Activated CD8-positive, alpha-beta memory T cell treated with anti-CD3 and anti-CD28 coated beads, Interleukin-2, amount 50 U/mL, for 1 hour (primary cell): ENCODE measurements at regions not wholly inside any gene's neighbourhood (a gene's known extent, or its start where the extent isn't known, plus 50 kb on each side); places are given as distances from the start of the nearest gene placed in this dataset.
"Not testable (repeated sequence)": the region's sequence is repeated elsewhere in the genome, so short reads cannot be mapped to it uniquely, and the experiment has no call there.

Experiments used
- DNase-seq: peaks from one replicate; pipeline ENCODE4 v3.0.0-alpha.2; 2020; ENCODE audit errors: extremely low read depth

DNA sequence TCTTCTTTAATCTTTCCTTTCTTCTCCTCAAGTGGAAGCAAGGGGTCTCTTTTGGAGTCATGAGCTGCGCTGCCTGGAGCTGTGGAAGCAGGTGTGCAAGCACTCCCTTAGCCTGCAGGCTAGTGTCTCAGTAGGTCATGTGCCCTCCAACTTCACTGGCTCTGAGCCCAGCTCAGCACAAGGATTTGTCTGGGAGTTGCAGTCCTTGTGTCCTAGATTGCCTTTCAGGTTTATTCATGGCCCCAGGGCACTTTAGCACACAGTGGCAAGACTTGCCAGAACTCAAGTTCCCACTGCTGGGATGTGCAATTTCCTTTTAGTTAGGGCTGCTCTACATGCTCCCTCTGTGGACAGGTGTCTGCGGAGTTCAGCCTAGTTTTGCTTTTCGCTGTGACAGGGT is 211.7 kb downstream of the LIG4 start:
- no peak for DNase-seq

DNA sequence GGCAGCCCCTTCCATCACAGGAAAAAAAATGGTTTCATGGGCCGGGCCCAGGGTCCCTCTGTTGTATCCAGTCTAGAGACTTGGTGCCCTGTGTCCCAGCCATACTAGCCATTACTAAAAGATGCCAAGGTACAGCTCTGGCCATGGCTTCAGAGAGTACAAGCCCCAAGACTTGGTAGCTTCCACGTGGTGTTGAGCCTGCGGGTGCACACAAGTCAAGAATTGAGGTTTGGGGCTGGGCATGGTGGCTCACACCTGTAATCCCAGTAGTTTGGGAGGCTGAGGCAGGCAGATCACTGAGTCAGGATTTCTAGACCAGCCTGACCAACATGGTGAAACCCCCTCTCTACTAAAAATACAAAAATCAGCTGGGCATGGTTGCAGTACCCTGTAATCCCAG is 214.3 kb downstream of the LIG4 start:
- no peak for DNase-seq

DNA sequence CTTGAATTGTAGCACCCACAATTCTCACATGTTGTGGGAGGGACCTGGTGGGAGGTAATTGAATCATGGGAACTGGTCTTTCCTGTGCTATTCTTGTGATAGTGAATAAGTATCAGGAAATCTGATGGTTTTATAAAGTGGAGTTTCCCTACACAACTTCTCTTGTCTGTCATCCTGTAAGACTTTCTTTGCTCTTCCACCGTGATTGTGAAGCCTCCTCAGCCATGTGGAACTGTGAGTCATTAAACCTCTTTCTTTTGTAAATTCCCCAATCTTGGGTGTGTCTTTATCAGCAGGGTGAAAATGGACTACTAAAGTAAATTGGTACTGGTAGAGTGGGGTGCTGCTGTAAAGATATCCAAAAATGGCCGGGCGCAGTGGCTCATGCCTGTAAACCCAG is 215.6 kb downstream of the LIG4 start:
- no peak for DNase-seq

DNA sequence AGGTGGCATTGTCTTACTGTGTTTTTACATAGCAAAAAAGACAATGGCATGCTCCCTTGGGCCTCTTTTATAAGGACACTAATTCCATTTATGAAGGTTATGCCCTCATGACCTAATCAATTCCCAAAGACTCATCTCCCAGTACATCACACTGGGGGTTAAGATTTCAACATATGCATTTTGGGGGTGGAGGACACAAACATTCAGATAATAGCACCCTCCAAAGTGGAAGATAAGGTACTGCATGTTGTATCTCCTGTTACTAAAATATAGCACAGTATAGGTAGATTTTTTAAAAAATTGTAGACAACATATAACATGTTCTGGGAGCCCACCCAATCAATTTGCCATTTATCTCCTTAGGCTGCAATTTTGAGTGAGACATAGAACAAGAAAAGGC is 221.2 kb downstream of the LIG4 start:
- no peak for DNase-seq

DNA sequence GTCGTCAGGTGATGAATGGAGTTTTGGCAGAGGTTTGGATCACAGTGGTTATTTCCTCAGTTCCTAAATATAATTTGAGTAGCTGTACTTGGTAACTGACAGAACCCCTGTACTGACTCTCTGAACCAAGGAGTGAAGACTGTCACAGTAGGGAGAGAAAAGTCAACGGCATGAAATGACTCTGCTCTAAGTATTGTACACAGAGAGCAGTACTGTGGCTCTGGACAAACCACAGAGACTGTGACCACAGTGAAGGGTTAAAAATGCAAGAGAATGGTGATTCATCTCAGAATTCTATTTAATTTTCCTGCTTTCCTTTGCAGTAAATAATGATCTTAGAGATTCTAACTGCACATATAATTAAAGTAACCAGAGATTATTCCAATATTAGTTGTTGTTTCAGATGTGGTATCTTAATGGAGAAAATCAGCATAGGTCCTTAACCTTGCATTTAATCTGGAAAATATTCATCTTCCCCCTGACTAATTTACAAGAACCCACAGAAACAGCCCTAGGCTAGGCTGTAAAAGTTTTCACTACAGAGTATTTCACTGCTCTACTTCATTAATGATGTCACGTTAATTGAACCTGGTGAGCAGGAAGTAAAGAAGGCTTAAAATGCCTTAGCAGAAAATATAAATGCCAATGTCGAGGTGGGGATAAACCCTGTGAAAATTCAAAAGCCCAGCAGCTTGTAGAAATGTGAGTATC is 221.9 kb downstream of the LIG4 start:
- DNase-seq, result no peak

DNA sequence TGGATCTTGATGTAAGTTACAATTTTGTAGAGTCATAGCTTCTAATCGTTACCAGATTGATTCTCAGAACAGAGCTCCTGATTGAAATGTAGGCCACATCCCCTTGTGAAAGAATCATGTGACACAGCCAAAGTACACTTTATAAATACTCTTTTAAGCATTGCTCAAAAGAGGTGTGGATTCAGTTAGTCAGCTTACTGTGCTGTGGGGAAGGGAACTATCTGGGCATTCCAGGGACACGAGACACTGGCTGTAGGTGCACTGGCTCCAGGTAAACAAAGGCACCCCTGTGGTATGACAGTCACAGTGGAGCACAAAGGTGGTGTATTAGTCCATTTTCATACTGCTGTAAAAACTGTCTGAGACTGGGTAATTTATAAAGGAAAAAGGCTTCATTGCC is 222.8 kb downstream of the LIG4 start:
- DNase-seq, result no peak

DNA sequence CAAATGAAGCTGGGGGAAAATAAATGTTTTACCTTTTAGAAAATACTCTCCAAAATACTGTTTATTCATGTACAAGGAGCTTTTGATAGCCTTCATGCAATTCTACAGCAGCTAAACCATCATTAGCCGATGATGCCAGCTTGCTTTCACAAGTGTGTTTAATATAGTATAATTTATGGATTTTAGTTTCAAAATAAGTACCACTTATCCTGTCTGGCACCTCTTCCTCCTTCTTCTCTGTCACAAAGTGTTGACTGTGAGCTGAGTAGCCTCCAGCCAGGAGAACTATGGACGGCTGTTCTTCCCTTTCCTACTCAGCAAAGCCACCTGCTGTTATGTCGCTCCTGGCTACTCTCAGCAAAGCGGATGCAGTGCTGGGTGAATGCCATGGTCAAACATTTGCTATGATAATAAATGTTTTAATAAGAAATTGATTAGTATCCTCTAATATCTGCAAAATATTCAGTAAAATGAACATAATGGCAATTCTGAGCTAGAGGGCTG is 238.2 kb downstream of the LIG4 start:
- no peak for DNase-seq

DNA sequence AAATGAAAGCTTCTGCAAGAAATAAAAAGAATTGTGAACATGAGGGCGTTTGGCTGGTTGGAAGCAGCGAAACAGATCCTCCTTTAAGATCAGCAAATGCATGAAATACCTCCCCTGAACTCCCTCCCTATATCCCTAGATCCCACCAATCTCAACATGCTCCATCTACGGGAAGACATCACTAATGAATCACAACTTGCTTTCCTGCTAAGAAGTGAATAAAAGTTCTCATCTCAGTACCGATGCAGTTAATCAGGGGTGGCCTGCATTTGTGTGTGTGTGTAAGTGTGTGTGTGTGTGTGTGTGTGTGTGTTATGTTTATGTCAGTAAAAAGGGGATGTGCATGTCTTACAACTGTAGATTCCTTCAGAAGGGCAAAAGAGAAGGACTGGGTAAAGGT is 238.7 kb downstream of the LIG4 start:
- DNase-seq, result no peak

DNA sequence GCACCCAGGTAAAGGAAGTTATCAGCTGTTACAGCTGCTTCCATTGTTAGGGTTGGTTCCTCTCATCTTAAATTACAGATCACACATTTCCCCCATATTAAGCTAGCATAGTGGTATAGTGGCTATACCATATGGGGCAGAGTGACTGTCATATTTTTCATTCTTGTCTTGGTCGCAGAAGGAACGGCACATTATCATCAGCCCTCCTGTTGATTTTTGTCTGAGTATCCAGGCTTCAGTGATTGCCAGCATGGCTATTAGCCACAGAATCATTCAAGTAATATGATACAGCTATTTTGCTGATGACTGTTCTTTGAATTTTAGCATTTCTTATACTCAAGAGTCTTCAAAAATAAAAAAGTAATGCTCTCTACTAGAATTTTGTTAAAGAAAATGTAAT is 240.9 kb downstream of the LIG4 start:
- DNase-seq, result no peak

DNA sequence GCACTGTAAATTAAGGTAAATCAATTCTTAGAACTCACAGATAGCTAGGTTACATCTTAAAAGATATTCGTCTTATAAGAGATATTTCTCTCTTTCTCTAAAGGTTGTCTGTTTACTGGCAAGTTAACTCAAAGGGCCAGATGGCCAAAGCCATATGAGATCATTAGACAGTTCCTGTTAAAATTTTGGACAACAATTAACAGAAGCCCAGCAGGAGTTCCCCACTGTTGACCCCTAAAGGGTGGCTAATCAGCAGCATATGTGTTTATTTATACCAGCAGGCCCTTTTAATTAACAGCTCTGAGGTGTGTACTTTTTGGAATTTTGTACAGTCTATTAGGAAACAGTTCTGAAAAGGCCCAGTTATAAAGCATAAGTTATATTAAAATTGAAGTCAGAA is 245.8 kb downstream of the LIG4 start:
- DNase-seq, result no peak

DNA sequence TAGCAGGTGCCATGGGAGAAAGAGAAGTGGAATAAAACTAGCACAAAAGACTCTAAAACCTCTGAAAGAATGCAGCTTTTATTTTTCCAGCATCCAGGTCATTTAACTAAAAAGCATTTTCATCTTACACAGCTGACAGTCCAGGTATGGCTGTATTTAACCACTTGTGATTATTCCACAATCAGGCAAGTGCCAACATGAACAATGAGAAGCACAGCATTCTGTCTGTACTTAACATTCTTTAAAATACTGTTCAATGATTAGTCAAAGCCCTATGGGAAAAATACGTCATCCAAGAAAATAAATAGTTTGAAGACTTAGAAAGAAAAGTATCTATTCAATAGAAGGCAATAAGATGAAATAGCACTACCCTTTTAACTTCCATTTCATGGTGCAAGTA is 246.9 kb downstream of the LIG4 start:
- DNase-seq, result no peak

DNA sequence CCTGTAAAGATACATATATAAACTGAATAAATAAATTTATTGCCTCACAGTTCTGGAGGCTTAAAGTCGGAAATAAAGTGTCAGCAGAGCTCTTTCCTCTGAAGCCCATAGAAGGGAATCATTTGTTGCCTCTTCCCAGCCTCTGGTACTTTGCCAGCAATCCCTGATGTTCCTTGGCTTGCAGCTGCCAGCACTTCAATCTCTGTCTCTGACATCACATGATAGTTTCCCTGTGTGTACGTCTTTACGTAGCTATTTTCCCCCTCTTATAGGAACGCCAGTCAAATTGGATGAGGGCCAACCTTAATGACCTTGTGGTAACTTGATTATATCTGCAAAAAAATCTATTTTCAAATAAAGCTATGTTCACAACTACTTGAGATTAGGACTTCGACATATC is 250.9 kb downstream of the LIG4 start:
- no peak for DNase-seq

DNA sequence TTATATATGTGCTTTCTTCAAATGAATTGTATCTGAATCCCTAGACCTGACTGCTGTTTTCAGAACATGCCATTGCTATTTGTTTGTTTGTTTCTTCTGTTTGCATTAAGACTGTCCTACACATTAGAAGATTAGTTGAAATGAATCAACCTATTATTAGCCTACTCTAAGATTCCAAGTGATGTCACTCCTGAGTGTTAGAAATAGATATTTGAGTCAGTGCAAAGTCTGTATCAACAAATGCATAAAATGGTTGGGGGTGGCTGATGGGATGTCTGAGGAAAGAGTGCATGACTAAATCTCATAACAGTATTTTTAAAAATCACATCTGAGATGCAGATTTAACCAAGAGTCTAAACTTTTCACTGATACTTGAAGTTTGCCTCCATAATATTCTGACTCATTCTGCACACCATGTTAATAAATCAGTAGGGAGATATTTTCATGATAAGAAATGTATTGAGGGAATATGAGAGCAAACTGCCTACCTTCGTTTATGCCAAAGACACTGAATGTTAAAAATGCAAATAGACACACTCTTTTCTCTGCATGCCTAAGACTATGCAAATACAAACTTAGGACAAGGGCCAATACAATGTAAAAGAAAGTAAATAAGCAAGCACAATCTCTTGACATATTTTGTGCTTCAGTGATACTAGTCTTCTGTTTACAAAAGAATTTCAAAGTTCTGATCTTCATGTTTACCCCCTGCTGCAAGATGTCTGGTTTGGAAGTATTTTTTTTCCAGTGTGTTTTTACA is 253.3 kb downstream of the LIG4 start:
- no peak for DNase-seq

DNA sequence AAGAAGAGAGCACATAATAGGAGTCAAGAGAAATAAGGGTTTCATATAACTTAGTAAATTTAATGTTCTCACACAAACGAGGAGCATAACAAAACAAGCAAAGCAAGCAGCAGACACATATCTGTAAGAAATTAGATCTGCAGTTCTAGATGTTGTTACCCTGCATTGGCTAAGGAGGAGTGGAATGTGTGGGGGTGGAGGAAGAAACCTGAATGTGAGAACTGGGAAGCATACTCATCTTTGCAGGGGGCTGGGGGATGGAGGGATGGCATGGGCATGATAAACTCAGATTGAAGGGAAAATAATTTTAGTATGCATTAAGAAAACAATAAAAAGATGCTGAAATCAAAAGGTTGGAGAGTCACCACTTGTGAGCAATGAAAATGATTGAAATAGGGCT is 255.0 kb downstream of the LIG4 start:
- DNase-seq, result no peak

DNA sequence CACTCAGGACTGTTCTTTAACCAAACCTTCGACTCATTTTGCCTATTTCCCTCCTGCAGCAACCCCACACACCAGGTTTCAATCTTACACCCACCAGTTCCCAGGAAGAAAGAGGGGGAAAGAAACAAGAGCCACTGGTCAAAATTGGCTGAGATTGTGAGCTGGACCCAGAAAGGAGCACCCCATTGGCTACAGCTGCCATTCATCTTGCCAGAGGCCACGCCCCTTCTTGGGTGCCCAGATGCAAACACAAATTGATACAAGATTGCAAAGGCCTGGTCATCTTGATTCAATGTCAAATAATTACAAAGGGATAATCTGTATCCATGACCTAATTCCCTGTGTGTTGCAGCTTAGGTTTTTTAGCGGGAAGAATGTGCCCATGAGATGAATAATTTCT is 258.4 kb downstream of the LIG4 start:
- DNase-seq, result no peak

DNA sequence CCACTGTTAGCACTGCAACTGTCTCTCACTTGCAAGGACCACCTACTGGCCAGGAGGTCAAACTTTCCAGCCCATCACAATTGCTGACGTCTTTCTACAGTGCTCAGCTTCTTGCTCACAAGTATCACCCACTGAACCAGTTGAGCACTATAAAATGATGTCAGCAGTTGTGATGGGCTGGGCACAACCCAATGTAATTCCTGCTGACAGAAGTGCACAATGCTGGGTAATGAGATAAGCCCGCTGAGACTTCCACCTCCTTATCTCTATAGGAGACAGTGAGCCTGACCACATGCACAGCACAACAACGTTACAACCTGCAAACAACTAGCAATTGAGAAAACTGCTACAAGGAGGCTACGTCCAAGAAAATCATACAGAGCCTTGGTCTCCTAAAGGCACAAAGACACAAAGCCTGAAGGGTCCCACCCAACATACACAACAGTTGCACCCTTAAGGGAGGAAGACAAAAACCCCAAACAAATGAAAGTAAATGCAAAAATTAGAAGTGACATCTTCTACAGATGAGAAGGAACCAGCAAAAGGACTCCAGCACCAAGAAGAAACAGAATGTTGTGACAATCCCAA is 273.2 kb downstream of the LIG4 start:
- DNase-seq, result no peak

DNA sequence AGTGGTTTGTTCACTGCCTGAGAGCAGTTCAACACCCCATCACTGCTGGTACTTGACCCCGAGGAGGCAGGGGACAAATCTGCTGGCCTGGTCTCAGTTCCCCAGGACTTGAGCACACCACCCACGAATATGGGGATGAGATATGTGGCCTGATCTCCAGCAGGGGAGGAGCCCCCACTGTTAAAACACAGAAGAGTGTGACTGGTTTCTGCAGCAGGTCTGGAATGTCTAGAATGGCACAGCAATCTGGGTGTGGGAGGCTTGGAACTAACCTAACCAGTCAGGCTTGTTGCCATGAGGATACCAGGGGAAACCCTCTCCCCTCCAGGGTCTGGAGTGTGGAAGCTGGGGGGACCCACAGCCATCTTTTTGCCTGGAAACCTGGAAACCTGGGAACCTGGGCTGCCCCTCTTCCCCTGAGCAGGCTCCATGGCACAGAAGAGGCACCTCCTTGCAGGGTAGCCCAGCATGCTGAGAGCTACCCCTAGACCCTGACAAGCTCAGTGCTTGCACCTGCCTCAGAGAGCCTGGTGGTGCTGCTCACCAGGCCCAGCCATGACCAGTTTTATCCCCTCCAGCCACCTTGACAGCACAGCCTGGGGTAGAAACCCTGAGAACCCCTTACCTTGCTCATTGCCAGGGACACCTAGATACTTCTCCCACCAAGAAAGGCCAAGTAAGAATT is 273.8 kb downstream of the LIG4 start:
- no peak for DNase-seq

DNA sequence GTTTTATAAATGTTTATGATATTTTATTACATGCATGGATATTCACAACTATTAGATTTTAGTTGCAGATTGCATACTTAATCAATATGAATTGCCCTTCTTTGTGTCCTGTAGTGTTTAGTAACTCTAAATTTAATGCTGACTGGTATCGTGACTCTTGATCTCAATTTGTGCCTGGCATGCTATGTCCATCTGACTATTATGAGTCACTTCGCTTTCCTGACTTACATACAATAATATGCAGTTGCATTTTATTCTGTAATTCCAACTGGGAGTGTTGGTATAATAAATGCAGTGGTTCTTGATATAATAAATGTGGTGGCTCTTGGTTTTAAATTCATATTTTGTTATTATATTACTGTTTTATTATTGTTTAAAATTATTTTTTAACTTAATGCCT is 277.5 kb downstream of the LIG4 start:
- DNase-seq, result no peak

DNA sequence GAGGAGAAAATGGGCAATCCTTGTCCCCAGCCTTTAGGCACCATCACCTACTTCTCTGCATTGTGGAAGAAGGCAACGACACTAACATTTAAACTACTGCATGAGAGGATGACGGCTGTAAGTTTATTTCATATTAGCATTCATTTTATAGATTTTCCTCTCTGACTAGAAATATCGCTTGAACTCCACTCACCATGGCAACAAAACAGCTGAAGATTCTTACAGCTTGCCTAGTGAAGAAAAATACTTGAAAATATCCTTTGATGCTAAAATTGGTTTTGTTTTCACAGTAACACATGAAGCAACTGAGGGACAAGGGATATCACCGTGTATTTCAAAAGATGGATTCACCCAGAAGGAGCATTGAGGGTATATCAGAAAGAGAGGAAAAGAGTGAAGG is 284.3 kb downstream of the LIG4 start:
- no peak for DNase-seq

DNA sequence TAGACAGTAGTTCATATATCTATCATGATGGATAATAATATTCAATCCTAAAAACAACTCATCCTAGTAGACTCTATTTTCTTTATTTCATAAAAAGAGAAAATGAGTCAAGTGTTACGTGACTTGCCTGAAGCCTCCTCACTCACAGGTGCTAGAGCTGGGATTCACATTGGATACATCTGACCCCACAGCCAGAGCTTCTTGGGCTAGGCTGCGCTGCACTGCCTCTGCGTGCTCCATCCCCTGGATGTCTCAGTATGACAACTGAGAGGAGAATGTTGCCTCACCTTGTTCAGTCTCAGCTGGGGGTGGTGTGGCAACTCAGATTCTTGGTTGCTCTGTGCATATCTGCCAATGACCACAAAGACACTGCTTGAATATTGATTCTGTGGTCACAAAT is 286.6 kb downstream of the LIG4 start:
- no peak for DNase-seq

DNA sequence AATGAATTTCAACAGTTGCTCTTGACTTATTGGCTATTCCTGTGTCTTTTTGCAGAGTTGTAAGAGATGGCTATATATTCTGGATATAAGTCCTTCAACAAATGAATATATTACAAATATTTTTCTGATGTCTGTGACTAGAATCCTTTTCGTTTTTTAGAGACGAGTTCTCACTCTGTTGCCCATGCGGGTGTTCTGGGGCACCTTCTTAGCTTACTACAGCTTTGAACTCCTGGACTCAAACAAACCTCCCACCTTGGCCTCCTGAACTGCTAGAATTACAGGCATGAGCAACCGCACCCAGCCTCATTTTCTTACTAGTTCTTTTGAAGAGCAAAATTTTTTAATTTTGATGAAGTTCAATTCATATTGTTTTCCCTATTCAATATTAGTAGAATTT is 287.8 kb downstream of the LIG4 start:
- DNase-seq, result no peak

DNA sequence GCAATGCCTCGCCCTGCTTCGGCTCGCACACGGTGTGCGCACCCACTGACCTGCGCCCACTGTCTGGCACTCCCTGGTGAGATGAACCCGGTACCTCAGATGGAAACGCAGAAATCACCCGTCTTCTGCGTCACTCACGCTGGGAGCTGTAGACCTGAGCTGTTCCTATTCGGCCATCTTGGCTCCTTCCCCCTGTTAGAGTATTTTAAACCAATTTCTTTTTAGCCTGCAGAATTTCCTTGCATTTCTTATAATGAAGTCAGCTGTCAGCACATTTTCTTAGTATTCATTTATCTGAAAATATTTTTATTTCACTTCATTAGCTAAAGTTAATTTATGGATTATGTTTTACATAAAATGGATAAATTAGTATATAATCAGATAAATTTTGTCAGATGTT is 288.8 kb downstream of the LIG4 start:
- DNase-seq, result not testable (repeated sequence)

DNA sequence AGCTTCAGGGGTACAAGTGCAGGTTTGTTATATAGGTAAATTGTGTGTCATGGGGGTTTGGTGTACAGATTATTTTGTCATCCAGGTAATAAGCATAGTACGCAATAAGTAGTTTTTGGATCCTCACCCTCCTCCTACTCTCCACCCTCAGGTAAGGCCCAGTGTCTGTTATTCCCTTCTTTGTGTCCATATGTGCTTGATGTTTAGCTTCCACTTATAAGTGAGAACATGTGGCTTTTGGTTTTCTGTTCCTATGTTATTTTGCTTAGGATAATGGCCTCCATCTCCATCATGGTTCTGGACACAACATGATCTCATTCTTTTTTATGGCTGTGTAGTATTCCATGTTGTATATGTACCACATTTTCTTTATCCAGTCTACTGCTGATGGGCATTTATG is 298.4 kb downstream of the LIG4 start:
- not testable (repeated sequence) for DNase-seq
